GM12878 (cell line): ENCODE measurements at regions not wholly inside any gene's neighbourhood (a gene's known extent, or its start where the extent isn't known, plus 50 kb on each side); places are given as distances from the start of the nearest gene placed in this dataset.

Experiments
- CTCF ChIP-seq, 3 experiments: IDR thresholded peaks in 2 of 3; conservative IDR thresholded peaks in 1 of 3; 2 replicates each; pipeline ENCODE4 v1.5.1; 2011; ENCODE audit warnings: low read depth in 3 of 3, low read length in 3 of 3, mild to moderate bottlenecking in 3 of 3, control low read depth in 2 of 3, moderate library complexity in 2 of 3, inconsistent platforms in 1 of 3, mixed read lengths in 1 of 3; ENCODE audit not compliant: control insufficient read depth in 2 of 3, insufficient read depth in 1 of 3; ENCODE audit errors: extremely low read depth in 1 of 3
- EZH2 ChIP-seq: IDR thresholded peaks from 2 replicates; pipeline ENCODE4 v1.6.1; 2012; ENCODE audit warnings: low read depth, mild to moderate bottlenecking, control low read depth, inconsistent platforms, low read length, borderline replicate concordance; ENCODE audit not compliant: control insufficient read depth
- FOXM1 ChIP-seq: IDR thresholded peaks from 2 replicates; pipeline ENCODE4 v1.6.1; 2012; ENCODE audit warnings: low read depth, mild to moderate bottlenecking, inconsistent platforms, low read length, moderate library complexity
- TAF1 ChIP-seq: IDR thresholded peaks from 2 replicates; pipeline ENCODE4 v1.6.1; 2011; ENCODE audit warnings: mild to moderate bottlenecking, low read depth, low read length, borderline replicate concordance
- TCF12 ChIP-seq: IDR thresholded peaks from 2 replicates; pipeline ENCODE4 v1.6.1; 2011; ENCODE audit warnings: low read depth, mild to moderate bottlenecking, low read length
- YY1 ChIP-seq: IDR thresholded peaks from 2 replicates; pipeline ENCODE4 v1.6.1; 2011; ENCODE audit warnings: low read depth, mild to moderate bottlenecking, low read length
- ZBTB11 ChIP-seq: fragments of 450-650 bp; formaldehyde crosslinking; IDR thresholded peaks from 2 replicates; pipeline ENCODE4 v1.5.0; 2022; ENCODE audit warnings: mild to moderate bottlenecking, missing genetic modification characterization
- ZBTB33 ChIP-seq: fragments of 450-650 bp; IDR thresholded peaks from 2 replicates; pipeline ENCODE4 v1.6.1; 2017; ENCODE audit warnings: mild to moderate bottlenecking

GRCh38 chr16:85490407-85491057 lies 122.6 kb upstream of the GSE1 start:
- TF ChIP-seq TCF12 (no peak), ZBTB33 (no peak), TAF1 (no peak), ZBTB11 (no peak), YY1 (no peak), EZH2 (no peak), CTCF (IDR thresholded peaks at IDR 0.05 in 2 of 3, conservative IDR thresholded peaks at IDR 0.05 in 1 of 3; ENCODE audit: control insufficient read depth in 2 of 3, extremely low read depth in 1 of 3, insufficient read depth in 1 of 3, low read depth in 3 of 3, low read length in 3 of 3) (no peak), FOXM1 (no peak)
